ENCODE measurements at regions not wholly inside any gene's neighbourhood (a gene's known extent, or its start where the extent isn't known, plus 50 kb on each side); places are given as distances from the start of the nearest gene placed in this dataset.

DNA sequence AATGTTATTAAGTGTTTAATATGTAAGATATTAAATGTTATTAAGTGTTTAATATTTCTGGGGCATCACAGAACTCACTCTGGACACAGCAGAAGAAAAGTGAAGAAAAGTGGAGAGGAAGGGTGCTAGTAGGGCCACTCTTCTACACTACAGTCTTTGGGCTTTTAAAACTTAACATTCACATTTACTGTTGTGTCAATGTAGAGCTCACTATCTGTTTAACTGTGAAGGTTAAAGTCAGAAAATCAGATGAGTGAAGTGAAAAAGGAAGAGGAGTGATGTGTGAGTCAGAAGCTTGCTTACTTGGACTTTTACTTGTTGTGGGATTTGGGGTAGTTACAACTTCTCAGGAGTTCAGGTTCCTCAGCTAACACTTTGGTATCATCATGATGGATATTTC, 145.3 kb upstream of the DNAJC19 start:
- in situ Hi-C loops (cut with MboI): no loop called here
- Histone ChIP-seq H4K20me1 (ENCODE audit: insufficient read depth) (no peaks in the 10 kb centered on the region), H3K79me2 (ENCODE audit: insufficient read depth) (no peaks in the 10 kb centered on the region), H3K27ac (no peak overlapping the region), H3K4me3 (no peak overlapping the region), H3K9me3 (ENCODE audit: low read depth) (no peaks in the 10 kb centered on the region), H2AFZ (no peak overlapping the region), H3K36me3 (ENCODE audit: low read depth) (no peaks in the 10 kb centered on the region), H3K27me3 (replicated peaks; ENCODE audit: insufficient read depth) (no peaks in the 10 kb centered on the region), H3K4me2 (ENCODE audit: unreplicated experiment) (no peak overlapping the region), H3K4me1 (ENCODE audit: insufficient read depth) (no peaks in the 10 kb centered on the region), H3K9me2 (ENCODE audit: insufficient read depth) (no peaks in the 10 kb centered on the region), H3F3A (ENCODE audit: insufficient read depth) (no peaks in the 10 kb centered on the region), H3K9ac (no peak overlapping the region)
- TF ChIP-seq EZH2 (IDR thresholded peaks at IDR 0.05; ENCODE audit: insufficient read depth, poor library complexity, severe bottlenecking) (no peak), EZH2phosphoT487 (IDR thresholded peaks at IDR 0.05; ENCODE audit: insufficient read depth, low read depth) (no peak)
- no peak for DNase-seq

DNA sequence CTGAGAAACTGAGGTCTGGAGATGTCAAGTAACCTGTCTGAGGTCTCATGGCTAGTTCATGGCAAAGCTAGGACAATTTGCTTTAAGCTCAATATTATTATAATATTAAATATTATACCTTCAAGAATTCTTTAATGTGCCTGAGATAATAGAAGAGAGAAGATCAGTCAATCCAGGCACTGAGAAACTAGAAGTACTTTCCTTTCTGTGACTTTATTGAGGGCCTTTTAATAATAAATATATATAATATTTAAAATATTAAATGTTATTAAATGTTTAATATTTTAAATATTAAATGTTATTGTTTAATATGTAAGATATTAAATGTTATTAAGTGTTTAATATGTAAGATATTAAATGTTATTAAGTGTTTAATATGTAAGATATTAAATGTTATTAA, 144.3 kb upstream of the DNAJC19 start:
- Histone ChIP-seq H3K4me2 (ENCODE audit: unreplicated experiment) (no peak overlapping the region), H3K27ac (no peak overlapping the region), H3K27me3 (replicated peaks; ENCODE audit: insufficient read depth) (no peaks in the 10 kb centered on the region), H3K9me3 (ENCODE audit: low read depth) (no peaks in the 10 kb centered on the region), H3K79me2 (ENCODE audit: insufficient read depth) (no peaks in the 10 kb centered on the region), H3K9me2 (ENCODE audit: insufficient read depth) (no peaks in the 10 kb centered on the region), H3K4me1 (ENCODE audit: insufficient read depth) (no peaks in the 10 kb centered on the region), H4K20me1 (ENCODE audit: insufficient read depth) (no peaks in the 10 kb centered on the region), H3K9ac (no peak overlapping the region), H3F3A (ENCODE audit: insufficient read depth) (no peaks in the 10 kb centered on the region), H2AFZ (no peak overlapping the region), H3K4me3 (no peak overlapping the region), H3K36me3 (ENCODE audit: low read depth) (no peaks in the 10 kb centered on the region)
- TF ChIP-seq EZH2phosphoT487 (IDR thresholded peaks at IDR 0.05; ENCODE audit: insufficient read depth, low read depth) (no peak), EZH2 (IDR thresholded peaks at IDR 0.05; ENCODE audit: insufficient read depth, poor library complexity, severe bottlenecking) (no peak)
- in situ Hi-C loops (cut with MboI): no loop called here
- no peak for DNase-seq

DNA sequence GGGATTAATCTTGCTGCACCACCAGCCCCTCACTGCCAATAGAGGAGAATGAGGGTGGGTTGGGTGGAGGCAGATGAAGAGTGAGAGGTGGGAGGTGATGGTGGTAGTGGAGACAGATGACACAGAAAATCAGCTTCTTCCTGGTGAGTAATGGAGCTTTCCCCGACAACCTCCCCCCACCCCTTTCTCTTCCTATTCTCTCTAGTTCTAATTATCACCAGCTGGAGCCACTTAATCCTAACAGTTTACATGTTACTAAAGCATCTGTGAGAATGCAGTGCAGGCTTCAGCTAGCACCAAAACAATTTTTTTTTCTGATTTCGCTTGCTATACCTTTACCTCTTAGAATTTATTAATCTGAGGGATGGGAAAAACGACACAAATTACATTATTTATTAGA, 116.1 kb upstream of the DNAJC19 start:
- in situ Hi-C loops (cut with MboI): no loop called here
- no peak overlapping the region for H3K4me3 ChIP-seq
- no peak for DNase-seq
- H3K36me3 ChIP-seq (ENCODE audit: low read depth): no peaks in the 10 kb centered on the region
- no peak overlapping the region for H2AFZ ChIP-seq
- 4% methylated on average over 3 of the region's 3 CpGs for WGBS, 2 experiments (ENCODE audit: low coverage in 1 of 2, low lambda C conversion rate in 2 of 2, missing lambda C conversion rate in 2 of 2)
- H3K27me3 ChIP-seq (replicated peaks; ENCODE audit: insufficient read depth): no peaks in the 10 kb centered on the region
- H3F3A ChIP-seq (ENCODE audit: insufficient read depth): no peaks in the 10 kb centered on the region
- TF ChIP-seq EZH2phosphoT487 (IDR thresholded peaks at IDR 0.05; ENCODE audit: insufficient read depth, low read depth): no peak
- no peak for TF ChIP-seq EZH2 (IDR thresholded peaks at IDR 0.05; ENCODE audit: insufficient read depth, poor library complexity, severe bottlenecking)
- H3K9ac ChIP-seq: no peak overlapping the region
- H3K27ac ChIP-seq: no peak overlapping the region
- no peaks in the 10 kb centered on the region for H3K9me2 ChIP-seq (ENCODE audit: insufficient read depth)
- no peaks in the 10 kb centered on the region for H3K4me1 ChIP-seq (ENCODE audit: insufficient read depth)
- no peak overlapping the region for H3K4me2 ChIP-seq (ENCODE audit: unreplicated experiment)
- H3K9me3 ChIP-seq (ENCODE audit: low read depth): no peaks in the 10 kb centered on the region
- no peaks in the 10 kb centered on the region for H3K79me2 ChIP-seq (ENCODE audit: insufficient read depth)
- no peaks in the 10 kb centered on the region for H4K20me1 ChIP-seq (ENCODE audit: insufficient read depth)

DNA sequence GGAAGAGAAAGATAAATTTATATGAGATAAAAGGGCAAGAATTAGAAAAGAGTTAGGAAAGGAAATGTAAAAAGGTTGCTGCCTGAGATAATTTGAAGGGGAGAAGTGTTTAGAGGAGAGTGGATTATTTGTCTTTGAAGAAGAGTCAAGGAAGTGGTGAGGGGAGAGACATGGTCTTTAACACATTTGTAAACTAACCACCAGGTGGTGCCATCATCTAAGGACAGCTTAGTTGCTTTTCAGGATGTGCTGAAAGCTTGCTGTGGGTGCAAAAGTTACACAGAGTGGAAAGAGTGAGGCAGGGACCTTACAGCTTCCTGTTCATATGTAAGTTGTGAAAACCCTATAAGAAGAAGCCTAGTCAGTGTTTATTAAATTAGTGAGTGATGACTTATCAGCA, 114.1 kb upstream of the DNAJC19 start:
- H3K4me3 ChIP-seq: no peak overlapping the region
- no peak overlapping the region for H2AFZ ChIP-seq
- no peak for DNase-seq
- in situ Hi-C loops (cut with MboI): no loop called here
- no peaks in the 10 kb centered on the region for H3K9me3 ChIP-seq (ENCODE audit: low read depth)
- H3K4me1 ChIP-seq (ENCODE audit: insufficient read depth): no peaks in the 10 kb centered on the region
- H3K27me3 ChIP-seq (replicated peaks; ENCODE audit: insufficient read depth): no peaks in the 10 kb centered on the region
- H3K79me2 ChIP-seq (ENCODE audit: insufficient read depth): no peaks in the 10 kb centered on the region
- H3K27ac ChIP-seq: no peak overlapping the region
- H3F3A ChIP-seq (ENCODE audit: insufficient read depth): no peaks in the 10 kb centered on the region
- no peaks in the 10 kb centered on the region for H3K36me3 ChIP-seq (ENCODE audit: low read depth)
- no peak for TF ChIP-seq EZH2phosphoT487 (IDR thresholded peaks at IDR 0.05; ENCODE audit: insufficient read depth, low read depth)
- TF ChIP-seq EZH2 (IDR thresholded peaks at IDR 0.05; ENCODE audit: insufficient read depth, poor library complexity, severe bottlenecking): no peak
- no peaks in the 10 kb centered on the region for H4K20me1 ChIP-seq (ENCODE audit: insufficient read depth)
- H3K9ac ChIP-seq: no peak overlapping the region
- no peak overlapping the region for H3K4me2 ChIP-seq (ENCODE audit: unreplicated experiment)
- H3K9me2 ChIP-seq (ENCODE audit: insufficient read depth): no peaks in the 10 kb centered on the region

DNA sequence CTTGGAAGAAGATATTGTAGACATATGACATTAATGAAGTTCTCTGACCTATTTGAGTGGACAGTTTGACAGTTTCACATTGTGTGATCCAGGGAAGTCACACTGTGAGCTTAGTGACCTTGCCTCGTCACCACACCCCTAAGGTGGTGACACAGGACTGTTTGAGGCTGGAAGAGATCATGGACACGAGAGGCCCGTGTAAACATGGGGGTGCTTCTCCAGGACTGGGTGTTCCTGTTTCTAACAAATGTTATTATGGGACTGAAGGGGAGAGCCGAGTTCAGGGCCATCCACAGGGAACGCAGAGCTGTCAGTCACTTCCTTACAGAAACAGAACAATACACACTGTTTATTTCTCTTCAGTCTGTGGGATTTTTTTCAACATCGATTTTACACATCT, 96.5 kb upstream of the DNAJC19 start:
- Histone ChIP-seq H4K20me1 (ENCODE audit: insufficient read depth) (no peaks in the 10 kb centered on the region), H3K4me2 (ENCODE audit: unreplicated experiment) (no peak overlapping the region), H3K27me3 (replicated peaks; ENCODE audit: insufficient read depth) (no peaks in the 10 kb centered on the region), H3K4me1 (ENCODE audit: insufficient read depth) (no peaks in the 10 kb centered on the region), H3K9me2 (ENCODE audit: insufficient read depth) (no peaks in the 10 kb centered on the region), H3K9me3 (ENCODE audit: low read depth) (no peaks in the 10 kb centered on the region), H3K36me3 (ENCODE audit: low read depth) (no peaks in the 10 kb centered on the region), H3K4me3 (no peak overlapping the region), H3K79me2 (ENCODE audit: insufficient read depth) (no peaks in the 10 kb centered on the region), H3K27ac (no peak overlapping the region), H3K9ac (no peak overlapping the region), H3F3A (ENCODE audit: insufficient read depth) (no peaks in the 10 kb centered on the region), H2AFZ (no peak overlapping the region)
- no peak for TF ChIP-seq EZH2 (IDR thresholded peaks at IDR 0.05; ENCODE audit: insufficient read depth, poor library complexity, severe bottlenecking)
- DNase-seq: no peak
- in situ Hi-C loops (cut with MboI): no loop called here
- 12 to 14% methylated on average over 6 of the region's 6 CpGs for WGBS, 2 experiments (ENCODE audit: low coverage in 1 of 2, low lambda C conversion rate in 2 of 2, missing lambda C conversion rate in 2 of 2)
